HL-60 (cell line): ENCODE measurements at regions not wholly inside any gene's neighbourhood (a gene's known extent, or its start where the extent isn't known, plus 50 kb on each side); places are given as distances from the start of the nearest gene placed in this dataset.

Source experiments
- DNase-seq, 2 experiments: peaks; one replicate each; pipeline ENCODE4 v3.0.0-alpha.2; 2010 to 2020; ENCODE audit warnings: low read depth in 1 of 2, low spot score in 1 of 2
- H3K27ac ChIP-seq: fragments of 250-450 bp; sonication (Bioruptor Pico); replicated peaks from 2 replicates; pipeline ENCODE4 v1.5.1; 2020; ENCODE audit warnings: mild to moderate bottlenecking, moderate library complexity
- H3K27me3 ChIP-seq: fragments of 250-450 bp; sonication (Bioruptor Pico); 2 replicates; pipeline ENCODE4 v1.5.1; 2021; ENCODE audit warnings: mild to moderate bottlenecking, moderate library complexity; ENCODE audit not compliant: insufficient read depth, poor library complexity, severe bottlenecking
- H3K4me3 ChIP-seq: replicated peaks from 2 replicates; pipeline ENCODE4 v1.5.1; 2011; ENCODE audit warnings: mild to moderate bottlenecking, control low read depth, low read length; ENCODE audit not compliant: insufficient read depth
- CTCF ChIP-seq: IDR thresholded peaks from one replicate; pipeline ENCODE4 v1.5.1; 2011; ENCODE audit warnings: low read length, control low read depth, inconsistent platforms; ENCODE audit not compliant: insufficient read depth
- GABPA ChIP-seq: IDR thresholded peaks from 2 replicates; pipeline ENCODE4 v1.6.1; 2012; ENCODE audit warnings: low read depth
- POLR2AphosphoS5 ChIP-seq: IDR thresholded peaks from 2 replicates; pipeline ENCODE4 v1.6.1; 2012; ENCODE audit warnings: low read depth
- REST ChIP-seq: IDR thresholded peaks from 2 replicates; pipeline ENCODE4 v1.6.1; 2012; ENCODE audit warnings: low read depth; ENCODE audit not compliant: insufficient replicate concordance
- SPI1 ChIP-seq: IDR thresholded peaks from 2 replicates; pipeline ENCODE4 v1.6.1; 2012; ENCODE audit warnings: low read depth, mild to moderate bottlenecking, borderline replicate concordance

- no peak for DNase-seq
- H3K27ac ChIP-seq, result no peak overlapping the region
- TF ChIP-seq POLR2AphosphoS5 (no peak), REST (no peak), GABPA (no peak), CTCF (no peak)
- no peaks in the 10 kb centered on the region for H3K27me3 ChIP-seq
- no peak overlapping the region for H3K4me3 ChIP-seq
These were observed 1596.1 kb upstream of the WWC1 start for GRCh38 chr5:166695326-166695725.

- TF ChIP-seq GABPA, result no peak
- no peak for TF ChIP-seq POLR2AphosphoS5
- no peak for TF ChIP-seq CTCF
- no peak for TF ChIP-seq SPI1
- TF ChIP-seq REST, result no peak
- no peak overlapping the region for H3K4me3 ChIP-seq
- H3K27me3 ChIP-seq, result no peaks in the 10 kb centered on the region
- DNase-seq, result no peak
- H3K27ac ChIP-seq, result no peak overlapping the region
These were observed 1583.2 kb upstream of the WWC1 start for GRCh38 chr5:166708291-166708690.

GRCh38 chr5:166709691-166710090 lies 1581.8 kb upstream of the WWC1 start:
- no peaks in the 10 kb centered on the region for H3K27me3 ChIP-seq
- H3K27ac ChIP-seq, result no peak overlapping the region
- TF ChIP-seq GABPA, result no peak
- no peak overlapping the region for H3K4me3 ChIP-seq
- DNase-seq, result no peak

GRCh38 chr5:166710271-166710670 lies 1581.2 kb upstream of the WWC1 start:
- H3K27me3 ChIP-seq, result no peaks in the 10 kb centered on the region
- TF ChIP-seq SPI1 (no peak), GABPA (no peak), CTCF (no peak), REST (no peak), POLR2AphosphoS5 (no peak)
- no peak overlapping the region for H3K27ac ChIP-seq
- no peak overlapping the region for H3K4me3 ChIP-seq
- DNase-seq, result no peak
